22Rv1 (cell line): ENCODE measurements at regions not wholly inside any gene's neighbourhood (a gene's known extent, or its start where the extent isn't known, plus 50 kb on each side); places are given as distances from the start of the nearest gene placed in this dataset.

Experiments used
- ZFX ChIP-seq: fragments of 450-650 bp; IDR thresholded peaks from 2 replicates; pipeline ENCODE4 v1.6.1; 2017; ENCODE audit warnings: antibody characterized with exemption, borderline replicate concordance
- TF ChIP-seq, protein P1 (sequence below): fragments of 450-650 bp; IDR thresholded peaks from 2 replicates; pipeline ENCODE4 v1.5.1; 2017; ENCODE audit warnings: mild to moderate bottlenecking

DNA sequence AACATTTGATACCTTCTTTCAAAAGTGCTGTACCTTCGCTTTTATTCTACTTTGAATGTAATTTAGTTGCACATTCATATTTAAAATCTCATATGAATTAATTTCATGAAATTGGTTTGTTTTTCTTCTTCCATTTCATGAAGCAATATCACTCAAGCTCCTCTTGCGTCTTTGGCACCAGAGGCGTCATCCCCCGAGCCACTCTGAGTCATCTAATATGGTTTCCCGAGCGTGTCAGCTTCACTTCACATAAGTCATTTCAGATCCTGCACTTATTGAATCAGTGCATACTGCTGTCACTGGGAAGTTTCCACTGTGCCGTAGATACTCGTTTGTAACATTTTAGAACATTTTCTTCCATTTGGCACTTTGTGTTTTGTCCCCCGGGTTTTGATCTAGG lies 105.6 kb downstream of the SLC25A47 start:
- TF ChIP-seq ZFX, result no peak
- TF ChIP-seq, protein P1, sequence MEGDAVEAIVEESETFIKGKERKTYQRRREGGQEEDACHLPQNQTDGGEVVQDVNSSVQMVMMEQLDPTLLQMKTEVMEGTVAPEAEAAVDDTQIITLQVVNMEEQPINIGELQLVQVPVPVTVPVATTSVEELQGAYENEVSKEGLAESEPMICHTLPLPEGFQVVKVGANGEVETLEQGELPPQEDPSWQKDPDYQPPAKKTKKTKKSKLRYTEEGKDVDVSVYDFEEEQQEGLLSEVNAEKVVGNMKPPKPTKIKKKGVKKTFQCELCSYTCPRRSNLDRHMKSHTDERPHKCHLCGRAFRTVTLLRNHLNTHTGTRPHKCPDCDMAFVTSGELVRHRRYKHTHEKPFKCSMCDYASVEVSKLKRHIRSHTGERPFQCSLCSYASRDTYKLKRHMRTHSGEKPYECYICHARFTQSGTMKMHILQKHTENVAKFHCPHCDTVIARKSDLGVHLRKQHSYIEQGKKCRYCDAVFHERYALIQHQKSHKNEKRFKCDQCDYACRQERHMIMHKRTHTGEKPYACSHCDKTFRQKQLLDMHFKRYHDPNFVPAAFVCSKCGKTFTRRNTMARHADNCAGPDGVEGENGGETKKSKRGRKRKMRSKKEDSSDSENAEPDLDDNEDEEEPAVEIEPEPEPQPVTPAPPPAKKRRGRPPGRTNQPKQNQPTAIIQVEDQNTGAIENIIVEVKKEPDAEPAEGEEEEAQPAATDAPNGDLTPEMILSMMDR, result no peak
